DMS79 treated with DMSO at 0.1 percent for 48 hours (cell line): ENCODE measurements at regions not wholly inside any gene's neighbourhood (a gene's known extent, or its start where the extent isn't known, plus 50 kb on each side); places are given as distances from the start of the nearest gene placed in this dataset.

Experiments
- DNase-seq: peaks from one replicate; lab custom pipeline; 2025; lab: John Stamatoyannopoulos, UW

GRCh38 chr5:124692950-124693349 is 53.5 kb downstream of the ZNF608 start:
- DNase-seq = no peak

DNA sequence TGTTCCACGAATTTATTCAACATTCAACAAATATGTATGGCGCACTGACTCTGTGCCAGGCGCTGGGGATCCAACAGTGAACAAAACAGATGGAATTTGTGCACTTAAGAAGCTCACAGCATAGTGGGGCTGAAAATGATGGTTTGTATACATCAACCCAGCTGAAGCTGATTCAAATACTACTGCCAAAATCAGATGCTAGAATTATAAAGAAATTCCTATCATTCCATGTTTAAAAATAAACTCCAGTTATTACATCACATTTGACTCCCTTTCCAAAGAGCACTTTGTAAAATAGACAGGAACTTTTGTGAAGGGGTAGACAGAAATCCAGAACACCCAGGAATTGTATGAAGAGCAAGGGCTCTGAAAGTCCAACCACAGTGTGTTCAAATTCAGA is 54.1 kb downstream of the ZNF608 start:
- DNase-seq = no peak

GRCh38 chr5:124689653-124690052 is 56.8 kb downstream of the ZNF608 start:
- DNase-seq = no peak

DNA sequence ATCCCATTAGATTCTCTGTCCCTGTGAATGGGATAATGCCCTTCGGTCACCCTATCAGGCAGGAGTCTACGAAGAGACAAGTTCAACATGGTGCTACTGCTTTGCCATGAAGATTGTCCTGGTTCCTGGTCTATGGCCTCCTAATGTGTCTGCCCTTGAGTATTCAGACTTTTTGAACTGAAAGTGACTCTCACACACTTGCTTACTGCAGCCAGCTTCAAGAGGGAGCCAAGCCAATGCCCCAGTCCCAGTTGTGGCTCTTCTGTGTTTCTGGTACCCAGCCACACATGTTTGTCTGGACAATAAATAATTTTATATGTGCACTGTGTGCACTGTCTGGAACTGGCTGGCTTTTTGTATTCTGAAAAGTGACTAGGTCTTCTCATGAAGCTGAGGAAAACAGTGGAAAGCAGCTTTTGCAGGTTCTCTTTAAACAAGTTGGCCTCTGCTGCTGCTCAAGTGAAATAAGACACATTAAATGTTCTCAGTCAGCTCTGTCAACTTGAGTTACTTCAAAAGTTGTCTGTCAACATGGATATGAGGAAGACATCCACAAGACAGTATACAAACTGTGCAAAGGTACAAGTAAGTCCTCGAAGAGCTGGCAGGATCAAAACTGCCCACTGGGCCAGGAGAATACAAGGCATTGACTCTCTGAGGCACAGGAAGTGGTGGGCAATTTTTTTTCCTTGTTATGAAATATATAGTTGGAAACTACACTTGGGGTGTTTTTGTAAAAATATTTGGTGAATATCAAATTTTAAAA is 60.0 kb downstream of the ZNF608 start:
- no peak for DNase-seq

- DNase-seq = no peak
These were observed 61.0 kb downstream of the ZNF608 start for GRCh38 chr5:124685404-124685930.

DNA sequence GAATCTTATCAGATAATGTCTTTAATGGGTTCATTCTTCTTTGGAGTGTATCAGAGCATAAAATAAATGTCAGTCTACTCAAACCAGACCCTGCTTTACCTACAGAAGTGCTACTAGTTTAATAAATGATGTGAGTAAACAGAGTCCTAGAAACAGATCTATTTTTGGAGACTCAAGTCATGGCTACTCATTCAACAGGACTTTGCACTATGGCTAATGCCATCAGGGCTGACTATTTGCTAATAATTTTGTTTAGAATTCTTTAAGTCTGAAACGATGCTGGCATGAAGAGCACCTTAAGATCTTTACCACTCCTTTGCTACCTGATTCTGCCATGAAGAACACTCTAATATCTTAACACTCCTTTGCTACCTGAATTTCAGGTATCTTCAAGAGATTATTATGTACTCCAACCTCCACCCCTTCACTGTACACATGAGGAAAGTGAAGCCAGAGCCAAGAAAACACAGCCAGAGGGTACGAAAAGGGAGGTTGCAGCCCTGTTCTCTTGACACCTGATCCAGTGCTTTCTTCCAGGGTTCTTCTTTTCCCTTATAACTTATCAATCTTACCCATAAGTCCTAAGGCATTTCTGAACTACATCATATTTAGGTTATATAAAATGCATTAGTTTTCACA is 62.4 kb downstream of the ZNF608 start:
- peak; percentile 87 for DNase-seq

DNA sequence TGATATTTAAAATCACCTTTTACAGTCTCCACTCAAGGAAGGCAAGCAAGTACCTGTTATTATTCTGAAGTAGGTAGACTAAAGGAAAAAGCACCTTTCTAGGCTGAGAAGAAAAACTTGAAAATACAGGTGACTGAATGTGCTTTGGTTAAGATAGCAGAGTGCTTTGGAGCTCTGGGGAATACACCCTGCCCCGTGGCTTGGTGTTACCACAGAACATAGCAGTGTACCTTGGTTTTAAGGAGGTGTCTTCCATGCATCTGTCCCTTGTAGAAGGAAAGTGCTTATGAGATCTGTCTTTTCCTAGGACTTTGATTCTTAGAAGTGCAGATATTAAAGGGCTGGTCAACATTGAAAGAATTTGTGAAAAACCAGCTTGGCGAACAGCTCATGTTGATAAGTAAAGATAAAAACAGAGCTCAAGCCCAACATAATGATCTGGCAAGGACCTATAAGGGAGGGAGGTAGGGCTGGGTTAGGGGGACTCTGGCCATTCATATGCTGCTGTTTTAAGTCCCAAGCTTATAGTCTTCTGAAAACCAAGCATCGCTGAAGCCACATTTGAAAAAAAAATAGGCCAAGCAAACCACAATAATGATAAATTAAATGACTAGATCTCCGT is 66.8 kb downstream of the ZNF608 start:
- DNase-seq = no peak

GRCh38 chr5:124678922-124679519 is 67.4 kb downstream of the ZNF608 start:
- DNase-seq = no peak

GRCh38 chr5:124678468-124678867 is 68.0 kb downstream of the ZNF608 start:
- DNase-seq = peak; percentile 14

- DNase-seq = peak; percentile 64
These were observed 68.8 kb downstream of the ZNF608 start for GRCh38 chr5:124677374-124678351.

DNA sequence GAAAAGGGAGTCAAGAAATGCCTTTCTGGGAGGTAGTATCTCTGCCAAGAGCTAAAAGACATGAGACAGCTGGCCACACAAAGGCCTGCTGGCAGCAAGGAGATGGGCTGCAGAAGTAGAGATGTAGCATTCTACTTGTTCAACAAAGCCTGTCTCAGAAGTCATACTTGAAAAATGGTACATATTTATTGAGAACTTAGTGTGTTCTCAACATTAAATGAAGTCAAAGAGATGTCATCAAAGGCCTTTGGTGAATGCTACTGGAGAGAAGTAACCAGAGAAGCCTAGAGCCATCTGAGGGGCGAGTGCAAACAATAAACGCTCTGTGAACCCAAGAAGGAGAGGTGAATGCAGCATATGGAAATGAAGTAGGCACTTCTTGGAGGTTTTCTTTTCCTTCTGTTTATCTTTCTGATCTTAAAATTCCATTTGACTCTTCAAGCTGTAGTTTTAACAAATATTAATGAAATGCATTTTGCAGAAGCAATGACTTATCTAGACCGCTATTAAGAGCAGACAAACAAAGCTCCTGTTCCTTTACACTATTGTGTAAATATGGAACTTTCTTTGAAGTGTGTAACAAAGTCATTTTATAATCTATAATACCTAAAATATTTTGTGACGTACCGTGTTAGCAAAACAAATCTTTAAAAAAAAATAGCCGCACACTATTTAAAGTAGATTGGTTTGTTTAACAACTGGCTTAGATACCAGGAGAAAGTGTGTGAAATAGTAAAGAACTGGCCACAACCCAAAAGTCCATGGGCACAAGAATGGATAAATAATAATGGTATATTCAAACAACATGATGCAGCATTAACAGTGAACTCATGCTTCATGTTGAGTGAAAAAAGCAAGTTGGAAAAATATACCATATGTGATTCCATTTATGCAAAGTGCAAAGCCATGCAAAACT is 70.2 kb downstream of the ZNF608 start:
- DNase-seq = peak; percentile 36

DNA sequence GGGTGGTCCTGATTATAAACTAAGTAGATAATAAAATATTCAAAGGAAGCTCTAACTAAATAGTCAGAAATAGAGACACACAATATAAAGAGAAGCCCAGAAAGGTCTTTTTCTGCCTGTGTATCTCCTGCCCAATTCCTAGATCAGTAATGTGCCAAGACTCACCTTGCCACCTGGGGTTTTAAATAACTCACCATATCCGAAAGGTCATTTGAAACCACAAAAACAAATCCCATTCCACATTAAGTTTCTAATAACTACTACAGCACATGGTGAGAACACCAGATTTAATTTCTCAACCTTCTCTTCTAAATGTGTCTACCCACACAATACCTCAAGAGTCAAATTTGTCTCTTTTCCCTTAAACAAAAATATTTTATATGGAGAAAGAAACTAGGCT is 75.2 kb downstream of the ZNF608 start:
- no peak for DNase-seq

DNA sequence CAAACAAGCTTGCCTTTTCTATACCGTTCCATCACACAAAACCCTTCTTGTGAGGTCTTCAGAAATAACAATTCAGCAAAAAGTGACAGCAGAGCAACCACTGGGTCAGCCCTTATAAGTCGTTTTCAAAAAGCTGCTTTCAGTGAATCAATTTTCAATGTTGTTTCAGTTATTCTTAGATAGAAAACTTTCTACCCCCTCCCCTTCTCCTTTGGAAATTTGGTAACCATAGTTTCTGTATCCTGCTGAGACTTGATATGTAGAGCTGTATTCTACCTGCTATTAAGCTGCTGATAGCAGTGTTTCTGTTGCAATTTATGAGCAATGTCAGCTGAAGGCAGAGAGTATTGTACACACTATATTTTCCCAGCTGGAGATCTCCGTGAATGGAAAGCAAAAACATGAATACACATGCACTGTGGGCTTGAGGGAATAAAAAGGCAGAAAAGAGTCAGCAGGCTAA is 75.7 kb downstream of the ZNF608 start:
- no peak for DNase-seq

DNA sequence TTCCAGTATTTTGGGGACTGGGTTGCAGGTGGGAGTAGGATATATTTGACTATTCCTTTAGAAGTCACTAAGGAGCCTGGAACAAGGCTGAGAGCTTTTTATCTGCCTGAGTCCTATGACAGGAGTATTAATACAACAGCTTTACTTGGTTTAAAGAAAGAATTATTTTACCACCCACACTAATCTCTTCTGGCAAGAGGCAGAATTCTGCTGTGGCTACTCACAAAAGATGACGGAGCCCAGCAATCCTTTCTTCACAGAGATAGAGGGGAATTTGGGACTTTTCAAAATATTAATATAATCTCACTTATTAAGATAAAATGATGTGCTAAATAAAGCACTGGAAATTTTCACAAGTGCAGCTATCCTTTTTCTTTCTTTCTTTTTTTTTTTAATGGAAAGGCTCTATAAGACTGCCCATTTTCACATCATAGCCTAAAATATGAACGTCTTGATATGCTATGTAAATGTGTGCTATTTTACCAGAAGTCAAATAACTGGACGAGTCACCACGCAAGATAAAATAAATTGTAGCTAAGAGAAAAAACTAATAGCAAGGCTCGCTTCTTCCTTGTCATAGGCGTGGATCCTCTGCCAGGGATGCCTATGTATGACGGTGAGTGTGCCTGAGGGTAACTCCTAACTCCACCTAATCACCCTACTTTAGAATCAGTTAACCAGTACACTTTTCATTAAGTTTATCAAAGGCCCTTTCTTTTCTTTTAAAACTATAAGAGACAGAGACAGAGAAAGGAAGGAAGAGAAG is 76.3 kb downstream of the ZNF608 start:
- no peak for DNase-seq

DNA sequence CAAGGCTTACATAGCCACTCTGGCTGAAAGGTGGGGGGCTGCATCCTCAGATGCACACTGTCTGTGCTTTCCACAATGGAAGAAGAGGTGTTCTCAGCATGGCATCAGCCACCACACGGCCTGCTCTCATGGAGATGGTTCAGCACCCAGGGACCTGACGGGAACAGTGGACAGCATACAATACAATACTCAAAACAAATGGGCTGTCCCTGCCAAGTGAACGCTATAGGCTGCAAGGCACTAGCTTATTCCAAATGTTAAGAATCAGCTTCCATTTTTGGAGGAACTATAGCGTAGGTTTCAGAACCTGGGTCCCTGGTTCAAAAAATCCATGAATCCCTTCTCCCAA is 77.2 kb downstream of the ZNF608 start:
- no peak for DNase-seq

DNA sequence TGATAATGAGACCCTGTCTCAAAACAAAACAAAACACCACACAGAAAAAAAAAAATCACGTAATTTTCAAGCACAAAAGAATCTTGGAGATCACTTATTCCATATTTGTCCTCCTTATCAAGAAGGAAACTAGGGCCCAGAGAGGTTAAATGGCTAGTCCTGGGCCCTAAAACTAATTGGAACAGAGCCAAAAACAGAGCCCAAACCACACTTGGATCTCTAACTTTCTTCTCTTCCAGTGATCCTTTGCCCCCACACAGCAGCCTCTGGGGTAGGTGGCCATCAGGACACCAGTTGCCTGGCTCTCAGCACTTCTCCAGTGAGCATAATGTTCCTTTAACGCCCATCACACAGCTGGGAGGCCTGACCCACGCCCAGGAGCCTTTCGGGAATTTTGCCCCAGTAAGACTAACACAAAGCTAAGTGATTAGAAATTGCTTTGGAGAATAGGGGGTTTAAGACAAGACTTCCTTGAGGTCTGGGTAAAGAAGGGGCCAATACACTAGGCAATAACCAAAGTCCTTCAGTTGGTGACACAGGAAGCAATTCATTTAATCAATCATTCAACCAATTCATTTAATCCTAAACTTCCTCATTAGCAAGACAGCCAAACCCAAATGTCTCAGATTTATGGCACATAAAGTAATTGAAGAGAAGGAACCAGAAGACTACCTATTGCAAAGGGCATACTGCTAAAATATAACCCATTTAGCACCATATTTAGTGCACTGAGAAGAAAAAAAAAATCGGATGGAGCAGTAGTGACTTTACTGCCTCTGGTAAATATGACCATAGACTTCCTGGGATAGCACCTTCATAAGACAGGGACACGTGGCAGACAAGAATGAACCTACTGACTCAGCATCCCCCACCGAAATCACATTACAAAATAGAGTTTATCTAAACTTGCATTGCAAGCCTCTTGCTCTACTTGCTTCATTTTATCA is 77.8 kb downstream of the ZNF608 start:
- no peak for DNase-seq

- DNase-seq = no peak
These were observed 80.8 kb downstream of the ZNF608 start for GRCh38 chr5:124665625-124666024.

GRCh38 chr5:124665035-124665434 is 81.4 kb downstream of the ZNF608 start:
- DNase-seq = no peak
